ENCODE measurements at regions not wholly inside any gene's neighbourhood (a gene's known extent, or its start where the extent isn't known, plus 50 kb on each side); places are given as distances from the start of the nearest gene placed in this dataset.

DNA sequence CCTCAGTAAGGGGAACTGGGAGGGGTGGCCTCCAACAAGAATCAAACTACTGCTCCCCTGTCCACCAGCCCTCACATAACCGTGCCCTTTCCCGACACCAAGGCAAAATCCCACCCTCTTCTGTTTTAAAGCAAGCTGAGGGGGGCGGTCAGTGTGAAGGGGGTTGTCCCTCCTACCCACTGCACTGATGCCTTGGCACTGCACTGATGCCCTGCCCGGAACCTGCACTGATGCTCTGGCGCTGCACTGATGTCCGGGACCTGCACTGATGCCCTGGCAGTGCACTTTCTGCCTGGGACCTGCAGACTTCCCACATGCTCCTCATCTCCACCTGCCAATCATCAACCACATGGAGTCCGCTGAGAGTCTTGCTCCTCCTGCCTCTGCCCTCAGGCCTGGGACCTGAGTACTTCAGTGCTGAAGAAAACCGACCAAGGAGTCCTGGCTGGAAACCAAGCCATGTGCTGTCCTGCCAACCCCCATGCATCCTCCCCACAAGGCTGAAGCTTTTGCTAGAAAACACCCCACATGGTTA, 179.5 kb downstream of the SMAD2 start:
- TF ChIP-seq, protein P1, sequence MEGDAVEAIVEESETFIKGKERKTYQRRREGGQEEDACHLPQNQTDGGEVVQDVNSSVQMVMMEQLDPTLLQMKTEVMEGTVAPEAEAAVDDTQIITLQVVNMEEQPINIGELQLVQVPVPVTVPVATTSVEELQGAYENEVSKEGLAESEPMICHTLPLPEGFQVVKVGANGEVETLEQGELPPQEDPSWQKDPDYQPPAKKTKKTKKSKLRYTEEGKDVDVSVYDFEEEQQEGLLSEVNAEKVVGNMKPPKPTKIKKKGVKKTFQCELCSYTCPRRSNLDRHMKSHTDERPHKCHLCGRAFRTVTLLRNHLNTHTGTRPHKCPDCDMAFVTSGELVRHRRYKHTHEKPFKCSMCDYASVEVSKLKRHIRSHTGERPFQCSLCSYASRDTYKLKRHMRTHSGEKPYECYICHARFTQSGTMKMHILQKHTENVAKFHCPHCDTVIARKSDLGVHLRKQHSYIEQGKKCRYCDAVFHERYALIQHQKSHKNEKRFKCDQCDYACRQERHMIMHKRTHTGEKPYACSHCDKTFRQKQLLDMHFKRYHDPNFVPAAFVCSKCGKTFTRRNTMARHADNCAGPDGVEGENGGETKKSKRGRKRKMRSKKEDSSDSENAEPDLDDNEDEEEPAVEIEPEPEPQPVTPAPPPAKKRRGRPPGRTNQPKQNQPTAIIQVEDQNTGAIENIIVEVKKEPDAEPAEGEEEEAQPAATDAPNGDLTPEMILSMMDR (IDR thresholded peaks at IDR 0.05) = no peak
- TF ChIP-seq POLR2AphosphoS5 (IDR thresholded peaks at IDR 0.05; ENCODE audit: insufficient read depth in 1 of 2, low read depth in 1 of 2) (no peak), POLR2A (IDR thresholded peaks at IDR 0.05) (no peak)

Measured in vagina (tissue), 2 donors.